NT2/D1 (cell line): ENCODE measurements at regions not wholly inside any gene's neighbourhood (a gene's known extent, or its start where the extent isn't known, plus 50 kb on each side); places are given as distances from the start of the nearest gene placed in this dataset.

Source experiments
- SUZ12 ChIP-seq: IDR thresholded peaks from 2 replicates; pipeline ENCODE4 v1.6.1; 2011; ENCODE audit not compliant: insufficient read length, insufficient read depth; ENCODE audit errors: extremely low read depth
- YY1 ChIP-seq: IDR thresholded peaks from 2 replicates; pipeline ENCODE4 v1.6.1; 2011; ENCODE audit not compliant: insufficient read length, insufficient read depth
- ZNF274 ChIP-seq: IDR thresholded peaks from 2 replicates; pipeline ENCODE4 v1.6.1; 2011; ENCODE audit warnings: mild to moderate bottlenecking, low read depth, low read length

DNA sequence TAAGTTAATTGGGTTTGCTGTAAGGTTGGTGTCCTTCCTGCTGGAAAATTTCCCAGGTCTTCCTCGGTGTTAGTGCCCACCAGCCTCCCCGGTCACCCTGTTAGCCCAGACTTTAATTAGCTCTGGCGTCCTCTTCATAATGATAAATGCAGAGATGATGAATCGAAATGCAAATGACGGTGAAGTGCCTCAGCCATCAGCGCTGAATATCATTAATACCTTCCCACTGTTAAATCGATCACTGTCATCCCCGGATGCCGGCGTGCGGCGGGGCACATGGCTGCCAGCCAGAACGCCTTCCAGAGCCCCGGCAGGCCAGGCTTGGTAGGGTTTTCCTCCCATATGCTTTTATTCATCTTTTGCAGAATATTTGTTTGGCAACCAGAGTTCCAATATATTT is 204.5 kb downstream of the IRX2 start:
- TF ChIP-seq YY1 (no peak), ZNF274 (no peak), SUZ12 (no peak)
